Keratinocyte (primary cell): ENCODE measurements at regions not wholly inside any gene's neighbourhood (a gene's known extent, or its start where the extent isn't known, plus 50 kb on each side); places are given as distances from the start of the nearest gene placed in this dataset.

ENCODE experiments used
- DNase-seq: peaks from one replicate; pipeline ENCODE4 v3.0.0-alpha.2; 2011; ENCODE audit warnings: low read depth, missing footprints, low spot score
- FAIRE-seq: peaks from 2 replicates; lab custom pipeline; 2011; peaks lifted over from hg19 to GRCh38; lab: Jason Lieb, UNC
- H2AFZ ChIP-seq: 2 replicates; pipeline ENCODE4 v1.6.0; 2012; ENCODE audit warnings: low read length, control low read depth, inconsistent platforms; ENCODE audit not compliant: control insufficient read depth
- H3K27ac ChIP-seq: 2 replicates; pipeline ENCODE4 v1.5.1; 2011; ENCODE audit warnings: low read length; ENCODE audit not compliant: control insufficient read depth, insufficient read depth
- H3K27me3 ChIP-seq: 3 replicates; pipeline ENCODE4 v1.6.0; 2011; ENCODE audit warnings: low read length; ENCODE audit not compliant: control insufficient read depth, insufficient read depth; ENCODE audit errors: extremely low read depth
- H3K36me3 ChIP-seq, 2 experiments: 2 replicates in 1 of 2; 3 replicates in 1 of 2; pipeline ENCODE4 v1.5.1; 2011; ENCODE audit warnings: low read length in 2 of 2, mild to moderate bottlenecking in 1 of 2; ENCODE audit not compliant: control insufficient read depth in 2 of 2, insufficient read depth in 2 of 2; ENCODE audit errors: extremely low read depth in 1 of 2
- H3K4me1 ChIP-seq: 3 replicates; pipeline ENCODE4 v1.5.1; 2011; ENCODE audit warnings: low read length; ENCODE audit not compliant: control insufficient read depth, insufficient read depth; ENCODE audit errors: extremely low read depth
- H3K4me2 ChIP-seq: 3 replicates; pipeline ENCODE4 v1.6.0; 2011; ENCODE audit warnings: low read depth, low read length; ENCODE audit not compliant: control insufficient read depth, insufficient read depth; ENCODE audit errors: extremely low read depth
- H3K4me3 ChIP-seq, 3 experiments: fragments of 200-600 bp in 1 of 3; sonication (generic) in 1 of 3; 2 replicates in 2 of 3; 3 replicates in 1 of 3; pipeline ENCODE4 v1.5.1; 2011 to 2016; ENCODE audit warnings: low read length in 3 of 3, mild to moderate bottlenecking in 3 of 3, control low read depth in 2 of 3, inconsistent platforms in 1 of 3, low read depth in 1 of 3, mixed read lengths in 1 of 3, mixed run types in 1 of 3, moderate library complexity in 1 of 3; ENCODE audit not compliant: control insufficient read depth in 2 of 3, insufficient read depth in 2 of 3; ENCODE audit errors: extremely low read depth in 1 of 3
- H3K79me2 ChIP-seq: 2 replicates; pipeline ENCODE4 v1.6.0; 2012; ENCODE audit warnings: low read length; ENCODE audit not compliant: control insufficient read depth, insufficient read depth
- H3K9ac ChIP-seq: 3 replicates; pipeline ENCODE4 v1.6.0; 2011; ENCODE audit warnings: low read length; ENCODE audit not compliant: control insufficient read depth, insufficient read depth; ENCODE audit errors: extremely low read depth
- H3K9me1 ChIP-seq: 3 replicates; pipeline ENCODE4 v1.6.0; 2011; ENCODE audit warnings: low read length; ENCODE audit not compliant: control insufficient read depth, insufficient read depth; ENCODE audit errors: extremely low read depth
- H3K9me3 ChIP-seq: 2 replicates; pipeline ENCODE4 v1.5.1; 2012; ENCODE audit warnings: low read depth, low read length; ENCODE audit not compliant: control insufficient read depth
- H4K20me1 ChIP-seq: 3 replicates; pipeline ENCODE4 v1.6.0; 2011; ENCODE audit warnings: low read length; ENCODE audit not compliant: control insufficient read depth, insufficient read depth; ENCODE audit errors: extremely low read depth
- EZH2 ChIP-seq: IDR thresholded peaks from one replicate; pipeline ENCODE4 v1.6.1; 2012; ENCODE audit warnings: inconsistent platforms, mild to moderate bottlenecking, low read length, moderate library complexity
- dilution Hi-C: fragments of 300-500 bp; cut with MboI; formaldehyde crosslinking; loops from one replicate; pipeline ENCODE4 v1.7.0; 2020; ENCODE audit warnings: low sequenced_read_pairs; ENCODE audit not compliant: extremely low pct_ligation_motif_present
- TF ChIP-seq, protein P1 (sequence below), 3 experiments: IDR thresholded peaks in 1 of 3; conservative IDR thresholded peaks in 1 of 3; optimal IDR thresholded peaks in 1 of 3; 2 replicates in 2 of 3; 3 replicates in 1 of 3; pipeline versions ENCODE3 to v1.5.1; 2011; ENCODE audit warnings: low read length in 3 of 3, mild to moderate bottlenecking in 3 of 3, moderate library complexity in 2 of 3, control low read depth in 1 of 3, inconsistent platforms in 1 of 3; ENCODE audit not compliant: insufficient read depth in 2 of 3; ENCODE audit errors: extremely low read depth in 1 of 3

DNA sequence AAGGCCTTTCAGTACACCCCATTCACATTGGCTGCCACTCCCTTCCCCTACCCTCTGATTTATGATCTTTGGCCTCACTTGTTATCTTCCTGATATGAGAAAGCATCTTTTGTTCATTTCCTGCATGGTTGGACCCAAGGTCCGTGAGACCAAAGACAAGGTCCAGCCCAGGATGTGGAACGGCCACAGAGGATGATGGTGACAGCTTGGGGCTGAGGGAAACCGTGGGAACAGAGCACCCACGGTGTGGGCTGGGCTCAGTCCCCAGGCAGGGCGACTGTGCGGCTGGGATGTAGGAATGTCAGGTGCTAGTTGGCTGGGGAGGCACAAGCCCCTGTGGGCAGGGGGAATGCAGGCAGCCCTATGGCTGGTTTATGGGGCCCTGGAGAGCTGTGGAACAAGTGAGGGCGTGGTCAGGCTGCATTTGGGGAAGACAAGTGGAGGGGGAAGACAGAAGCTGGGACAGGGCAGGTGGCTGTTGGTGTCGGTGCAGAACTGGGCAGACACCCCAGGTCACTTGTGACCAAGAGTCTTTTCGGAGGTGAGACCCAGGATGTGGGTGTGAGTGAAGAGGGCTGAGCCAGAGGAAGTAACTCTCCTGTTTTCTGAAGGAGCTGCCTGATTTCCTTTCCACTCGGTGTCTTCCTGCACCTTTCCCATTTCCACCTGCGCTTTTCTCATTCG lies 51.7 kb upstream of the IGFBP3 start:
- no peak for FAIRE-seq
- H3K27ac ChIP-seq: no peak overlapping the region

DNA sequence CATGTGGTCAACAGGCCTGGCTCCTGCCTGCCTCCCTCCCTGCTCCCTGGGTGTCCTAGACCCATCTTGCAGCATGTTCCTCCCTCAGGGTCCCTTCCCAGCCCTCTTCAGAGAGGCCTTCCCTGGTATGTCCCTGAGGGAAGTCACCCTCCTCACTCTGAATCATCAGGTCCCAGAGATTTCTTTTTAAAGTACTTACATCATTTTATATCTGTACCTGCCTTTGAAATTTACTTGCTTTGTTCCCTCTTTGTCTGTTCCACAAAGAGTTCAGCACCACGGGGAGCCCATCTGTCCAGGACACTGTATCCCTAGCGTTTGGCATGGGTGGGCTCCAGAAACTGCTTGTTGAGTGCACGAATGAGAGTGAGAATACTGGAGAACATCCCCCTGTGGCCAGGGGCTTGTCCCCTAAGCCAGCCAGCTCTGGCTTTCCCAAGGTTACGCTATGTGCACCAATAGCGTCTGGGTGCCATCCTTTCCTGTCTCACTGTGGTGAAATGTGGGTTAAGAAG lies 50.6 kb upstream of the IGFBP3 start:
- H3K27ac ChIP-seq: no peak overlapping the region
- dilution Hi-C loops: no loop called here
- no peak for FAIRE-seq

More for the DNA sequence above, 51.7 kb upstream of the IGFBP3 start:
- Histone ChIP-seq H3K9me3 (no peaks in the 10 kb centered on the region), H3K4me1 (peaks cover 5% of the 10 kb centered on the region), H3K9ac (no peak overlapping the region), H3K36me3 (no peaks in the 10 kb centered on the region), H3K79me2 (no peaks in the 10 kb centered on the region), H3K9me1 (no peaks in the 10 kb centered on the region), H3K27me3 (no peaks in the 10 kb centered on the region), H3K4me2 (no peak overlapping the region), H3K4me3 (no peak overlapping the region), H4K20me1 (no peaks in the 10 kb centered on the region), H2AFZ (no peak overlapping the region)
- no peak for DNase-seq
- TF ChIP-seq, protein P1, sequence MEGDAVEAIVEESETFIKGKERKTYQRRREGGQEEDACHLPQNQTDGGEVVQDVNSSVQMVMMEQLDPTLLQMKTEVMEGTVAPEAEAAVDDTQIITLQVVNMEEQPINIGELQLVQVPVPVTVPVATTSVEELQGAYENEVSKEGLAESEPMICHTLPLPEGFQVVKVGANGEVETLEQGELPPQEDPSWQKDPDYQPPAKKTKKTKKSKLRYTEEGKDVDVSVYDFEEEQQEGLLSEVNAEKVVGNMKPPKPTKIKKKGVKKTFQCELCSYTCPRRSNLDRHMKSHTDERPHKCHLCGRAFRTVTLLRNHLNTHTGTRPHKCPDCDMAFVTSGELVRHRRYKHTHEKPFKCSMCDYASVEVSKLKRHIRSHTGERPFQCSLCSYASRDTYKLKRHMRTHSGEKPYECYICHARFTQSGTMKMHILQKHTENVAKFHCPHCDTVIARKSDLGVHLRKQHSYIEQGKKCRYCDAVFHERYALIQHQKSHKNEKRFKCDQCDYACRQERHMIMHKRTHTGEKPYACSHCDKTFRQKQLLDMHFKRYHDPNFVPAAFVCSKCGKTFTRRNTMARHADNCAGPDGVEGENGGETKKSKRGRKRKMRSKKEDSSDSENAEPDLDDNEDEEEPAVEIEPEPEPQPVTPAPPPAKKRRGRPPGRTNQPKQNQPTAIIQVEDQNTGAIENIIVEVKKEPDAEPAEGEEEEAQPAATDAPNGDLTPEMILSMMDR (optimal IDR thresholded peaks at IDR 0.05 in 1 of 3, IDR thresholded peaks at IDR 0.05 in 1 of 3, conservative IDR thresholded peaks at IDR 0.05 in 1 of 3; ENCODE audit: extremely low read depth in 1 of 3, insufficient read depth in 2 of 3, low read length in 3 of 3): no peak
- TF ChIP-seq EZH2: no peak
- dilution Hi-C loops: no loop called here

More for the DNA sequence above, 50.6 kb upstream of the IGFBP3 start:
- Histone ChIP-seq H4K20me1 (no peaks in the 10 kb centered on the region), H3K27me3 (no peaks in the 10 kb centered on the region), H3K4me3 (no peak overlapping the region), H3K9me1 (no peaks in the 10 kb centered on the region), H3K9me3 (no peaks in the 10 kb centered on the region), H3K4me2 (no peak overlapping the region), H3K9ac (no peak overlapping the region), H3K79me2 (no peaks in the 10 kb centered on the region), H3K4me1 (no peaks in the 10 kb centered on the region), H2AFZ (no peak overlapping the region), H3K36me3 (no peaks in the 10 kb centered on the region)
- TF ChIP-seq, protein P1 (optimal IDR thresholded peaks at IDR 0.05 in 1 of 3, IDR thresholded peaks at IDR 0.05 in 1 of 3, conservative IDR thresholded peaks at IDR 0.05 in 1 of 3; ENCODE audit: extremely low read depth in 1 of 3, insufficient read depth in 2 of 3, low read length in 3 of 3): no peak
- TF ChIP-seq EZH2: no peak
- no peak for DNase-seq
